HG02852 (cell line): ENCODE measurements at regions not wholly inside any gene's neighbourhood (a gene's known extent, or its start where the extent isn't known, plus 50 kb on each side); places are given as distances from the start of the nearest gene placed in this dataset.
"Not testable (repeated sequence)": the region's sequence is repeated elsewhere in the genome, so short reads cannot be mapped to it uniquely, and the experiment has no call there.

Source experiments
- ATAC-seq: cut with Tn5 transposase; IDR thresholded peaks from one replicate; pipeline ENCODE4 v1.9.1; 2021; ENCODE audit warnings: mild to moderate bottlenecking, moderate library complexity; ENCODE audit not compliant: unreplicated experiment

DNA sequence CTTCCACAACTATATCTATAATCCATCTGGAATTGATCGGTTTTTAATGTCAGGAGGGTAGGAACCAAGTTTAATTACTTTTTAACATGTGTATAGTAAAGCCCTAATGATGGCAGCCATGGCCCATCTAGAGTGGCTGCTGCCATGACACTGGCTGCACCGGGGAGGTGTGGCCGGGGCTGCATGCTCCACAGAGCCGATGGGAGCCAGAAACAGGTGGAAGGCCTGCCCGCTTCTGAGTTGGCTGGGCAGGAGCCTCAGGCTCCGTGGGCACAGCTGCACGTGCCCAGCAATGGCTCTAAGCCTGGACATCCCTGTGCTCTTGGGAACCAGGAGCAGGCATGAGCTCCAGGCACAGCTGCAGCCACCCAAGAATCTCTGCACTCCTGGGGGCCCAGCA is 73.0 kb downstream of the GBP6 start:
- no peak for ATAC-seq

DNA sequence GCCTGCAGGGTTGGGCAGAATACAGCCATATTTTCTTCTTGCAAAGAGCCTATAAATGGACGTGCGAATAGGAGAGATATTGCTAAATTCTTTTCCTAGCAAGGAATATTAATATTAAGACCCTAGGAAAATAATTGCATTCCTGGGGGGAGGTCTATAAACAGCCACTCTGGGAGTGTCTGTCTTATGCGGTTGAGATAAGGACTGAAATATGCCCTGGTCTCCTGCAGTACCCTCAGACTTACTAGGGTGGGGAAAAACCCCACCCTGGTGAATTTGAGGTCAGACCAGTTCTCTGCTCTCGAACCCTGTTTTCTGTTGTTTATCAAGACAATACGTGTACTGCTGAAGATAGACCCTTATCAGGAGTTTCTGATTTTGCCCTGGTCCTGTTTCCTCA is 74.4 kb downstream of the GBP6 start:
- not testable (repeated sequence) for ATAC-seq

DNA sequence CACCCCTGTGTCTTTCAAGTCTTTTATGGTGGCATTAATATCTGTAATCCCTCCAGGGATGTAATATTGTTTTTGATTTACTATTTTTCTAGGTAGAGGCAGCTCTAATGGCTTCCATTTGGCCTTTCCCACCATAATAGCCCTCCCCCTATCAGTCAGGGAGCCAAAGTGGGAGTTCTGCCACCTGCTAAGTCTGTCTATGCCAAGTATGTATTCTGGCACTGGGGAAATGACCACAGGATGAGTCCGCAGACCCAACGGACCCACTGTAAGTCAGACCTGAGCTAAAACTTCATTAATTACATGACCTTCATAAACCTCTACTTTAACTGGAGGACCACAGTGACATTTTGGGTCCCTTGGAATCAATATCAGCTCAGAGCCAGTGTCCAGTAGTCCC is 77.1 kb downstream of the GBP6 start:
- ATAC-seq = no peak

DNA sequence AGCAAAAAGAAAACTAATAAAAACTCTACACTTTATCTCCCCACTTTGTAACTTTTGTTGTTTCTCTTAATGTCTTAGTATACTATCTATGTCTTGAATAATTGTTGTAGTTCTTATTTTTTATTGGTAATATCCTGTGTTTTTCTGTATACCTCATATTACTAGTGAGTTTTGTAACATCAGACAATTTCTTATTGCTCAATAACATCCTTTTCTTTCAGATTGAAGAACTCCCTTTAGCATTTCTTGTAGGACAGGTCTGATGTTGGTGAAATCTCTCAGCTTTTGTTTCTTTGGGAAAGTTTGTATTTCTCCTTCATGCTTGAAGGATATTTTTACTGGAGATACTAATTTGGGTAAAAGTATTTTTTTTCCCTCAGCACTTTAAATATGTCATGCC is 79.8 kb upstream of the LRRC8B start:
- no peak for ATAC-seq

DNA sequence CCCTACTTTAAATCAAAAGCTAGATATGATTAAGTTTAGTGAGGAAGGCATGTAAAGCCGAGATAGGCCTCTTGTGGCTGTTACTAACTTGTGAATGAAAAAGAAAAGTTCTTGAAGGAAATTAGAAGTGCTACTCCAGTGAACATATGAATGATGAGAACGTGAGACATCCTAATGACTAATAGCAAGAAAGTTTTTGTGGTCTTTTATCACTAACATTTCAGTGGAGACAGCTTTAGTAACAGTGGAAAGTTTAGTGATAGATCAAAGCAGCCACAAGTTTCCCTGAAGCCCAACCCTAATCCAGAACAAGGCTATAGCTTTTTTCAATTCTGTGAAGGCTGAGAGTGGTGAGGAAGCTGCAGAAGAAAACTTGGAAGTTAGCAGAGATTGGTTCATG is 73.6 kb upstream of the LRRC8B start:
- peak; percentile 69 for ATAC-seq

DNA sequence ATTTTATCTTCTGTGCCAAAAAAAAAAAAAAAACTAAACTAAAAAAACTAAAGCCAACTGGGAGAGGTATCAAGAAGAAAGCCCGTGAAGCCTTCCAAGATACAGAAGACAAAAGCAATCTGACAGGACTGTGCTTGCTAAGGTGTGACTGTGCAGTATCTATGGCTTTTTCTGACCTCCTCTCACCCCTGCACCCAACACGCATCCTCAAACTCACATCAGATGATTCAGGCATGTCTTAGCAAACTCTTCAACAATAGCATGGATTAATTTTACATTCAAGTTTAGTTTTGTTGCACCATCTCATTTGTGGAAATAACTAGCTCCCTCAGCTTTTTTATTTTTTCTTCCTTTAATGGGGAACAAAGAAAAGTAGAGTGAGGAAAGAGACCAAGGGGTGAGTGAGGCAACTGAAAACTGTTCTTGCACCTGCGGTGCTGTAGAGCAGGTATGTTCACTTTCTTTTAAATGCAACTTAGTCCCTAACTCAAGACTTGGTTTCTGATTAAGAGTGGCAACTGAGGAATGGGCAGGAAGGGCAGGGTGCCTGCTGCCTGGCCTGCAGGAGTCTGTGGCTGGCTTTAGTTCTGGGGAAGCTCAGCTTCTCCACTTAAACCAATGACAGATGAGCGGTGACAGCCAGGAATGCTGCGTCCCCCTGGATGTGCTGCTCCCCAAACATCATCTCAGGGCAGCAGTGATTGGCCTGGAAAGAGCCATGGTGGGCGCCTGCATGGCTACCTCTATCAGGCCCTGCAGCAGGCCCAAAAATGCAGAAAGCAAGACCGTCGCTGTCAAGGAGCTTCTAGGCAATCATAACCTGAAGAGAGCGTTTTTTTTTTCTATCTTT is 71.3 kb upstream of the LRRC8B start:
- no peak for ATAC-seq

DNA sequence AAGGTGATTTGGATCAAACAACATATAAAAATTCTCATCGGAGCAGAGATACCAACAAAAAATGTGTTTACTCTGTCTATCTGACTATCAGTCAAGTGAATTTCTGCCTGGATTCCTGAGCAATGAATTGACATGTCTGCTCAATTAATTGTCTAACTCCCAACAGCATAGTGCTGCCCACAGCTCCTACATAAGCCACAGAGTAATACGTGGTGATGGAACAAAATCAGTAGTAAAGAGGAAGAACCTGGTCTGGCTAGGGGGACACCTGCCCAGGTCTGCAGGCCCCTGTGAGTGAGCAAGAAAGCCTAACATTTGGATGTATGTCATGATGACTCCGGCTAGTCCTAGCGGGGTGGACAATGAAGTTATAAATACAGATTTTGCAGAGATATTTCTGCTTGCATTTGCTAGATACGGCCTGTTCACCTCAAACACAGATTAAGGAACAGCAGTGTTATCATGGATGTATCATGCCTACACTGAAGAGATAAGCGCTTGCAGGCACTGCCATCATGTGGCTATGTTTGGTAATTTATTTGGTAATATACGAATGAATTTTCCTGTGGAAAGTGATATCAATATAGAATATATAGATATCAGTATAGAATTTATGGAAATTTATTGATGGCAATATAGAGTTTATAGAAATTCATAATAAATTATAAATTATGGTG is 69.6 kb upstream of the LRRC8B start:
- ATAC-seq = no peak

DNA sequence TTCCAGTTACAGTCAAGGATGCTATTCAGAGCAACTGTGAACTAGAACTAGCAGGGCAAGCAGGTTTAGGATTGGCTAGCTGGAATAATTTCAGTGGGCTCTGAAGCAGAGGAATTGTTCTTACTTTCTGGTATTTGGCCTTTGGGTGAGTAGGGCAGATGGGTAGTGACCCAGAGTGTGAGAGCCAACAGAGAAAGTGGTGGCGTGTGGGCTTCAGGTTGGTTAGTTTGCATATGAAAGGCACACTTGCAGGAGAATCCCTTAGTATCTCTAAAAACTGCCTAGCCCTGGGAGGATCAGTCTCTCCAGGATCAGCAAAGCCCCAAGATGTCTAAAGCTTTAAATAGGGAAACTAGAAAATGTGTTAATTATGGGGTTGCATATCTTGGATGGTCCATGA is 67.6 kb upstream of the LRRC8B start:
- ATAC-seq = no peak

DNA sequence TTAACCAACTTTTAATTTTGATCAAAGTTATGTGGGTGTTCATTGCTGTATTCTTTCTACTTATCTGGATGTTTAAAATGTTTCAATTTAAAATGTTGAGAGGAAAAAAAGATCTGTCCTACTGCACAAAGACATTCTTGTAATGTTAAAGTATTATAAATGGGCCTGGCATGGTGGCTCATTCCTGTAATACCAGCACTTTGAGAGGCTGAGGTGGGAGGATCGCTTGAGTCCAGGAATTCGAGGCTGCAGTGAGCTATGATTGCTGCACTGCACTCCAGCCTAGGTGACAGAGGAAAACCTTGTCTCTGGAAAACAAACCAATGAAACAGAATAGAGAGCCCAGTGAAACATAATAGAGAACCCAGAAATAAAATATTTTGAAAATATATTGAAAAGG is 65.5 kb upstream of the LRRC8B start:
- ATAC-seq = no peak

DNA sequence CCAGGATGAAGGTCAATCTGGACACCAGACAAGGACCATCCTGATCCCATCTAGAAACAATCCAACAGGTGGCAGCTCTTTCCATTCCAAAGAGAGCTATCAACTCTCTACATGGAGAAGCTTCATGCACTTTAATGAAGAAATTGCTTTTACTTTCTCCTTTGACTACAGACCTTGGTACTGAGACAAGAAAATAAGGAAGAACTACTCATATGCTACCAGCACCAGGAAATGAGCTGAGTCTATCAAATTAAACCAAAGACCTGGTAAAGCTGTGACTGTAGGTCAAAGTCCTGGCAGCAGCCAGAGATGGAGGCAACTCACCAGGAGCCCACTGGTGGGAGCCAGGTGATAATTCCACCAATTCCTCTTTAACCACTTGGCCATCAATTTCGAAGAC is 64.3 kb upstream of the LRRC8B start:
- no peak for ATAC-seq

DNA sequence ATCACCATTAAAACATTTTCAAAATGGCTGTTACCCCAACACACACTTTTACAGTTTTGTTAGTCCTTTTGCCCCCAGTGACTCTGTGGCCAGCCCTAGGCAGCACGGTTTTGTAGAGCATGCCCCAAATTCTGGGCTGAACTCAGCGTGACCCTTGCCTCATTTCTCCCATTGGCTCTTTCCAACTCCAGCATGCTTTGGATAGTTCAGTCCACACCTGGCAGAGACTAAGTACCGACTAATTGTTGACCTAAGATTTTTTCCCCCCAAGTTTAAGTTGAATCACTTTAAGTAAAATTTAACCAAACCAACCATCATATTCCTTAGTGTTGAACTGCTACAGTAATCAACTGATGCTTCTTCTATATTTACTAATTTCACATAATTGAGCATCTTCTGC is 62.4 kb upstream of the LRRC8B start:
- ATAC-seq = no peak

DNA sequence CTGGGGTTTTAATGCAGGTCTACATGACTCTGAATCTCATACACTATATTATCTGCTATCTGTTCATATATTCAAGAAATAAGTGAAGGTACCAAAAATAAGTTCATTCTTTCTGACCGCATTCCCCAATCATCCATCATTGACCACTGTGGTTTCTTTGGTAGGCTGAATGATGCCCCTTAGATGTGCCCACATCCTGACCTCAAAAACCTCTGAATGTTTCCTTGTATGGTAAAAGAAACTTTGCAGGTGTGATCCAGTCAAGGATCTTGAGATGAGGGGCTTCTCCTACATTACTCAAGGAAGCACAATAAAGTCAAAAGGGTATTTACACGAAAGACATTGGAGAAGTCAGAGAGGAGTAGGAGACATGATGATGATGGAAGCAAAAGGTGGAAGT is 60.6 kb upstream of the LRRC8B start:
- no peak for ATAC-seq

DNA sequence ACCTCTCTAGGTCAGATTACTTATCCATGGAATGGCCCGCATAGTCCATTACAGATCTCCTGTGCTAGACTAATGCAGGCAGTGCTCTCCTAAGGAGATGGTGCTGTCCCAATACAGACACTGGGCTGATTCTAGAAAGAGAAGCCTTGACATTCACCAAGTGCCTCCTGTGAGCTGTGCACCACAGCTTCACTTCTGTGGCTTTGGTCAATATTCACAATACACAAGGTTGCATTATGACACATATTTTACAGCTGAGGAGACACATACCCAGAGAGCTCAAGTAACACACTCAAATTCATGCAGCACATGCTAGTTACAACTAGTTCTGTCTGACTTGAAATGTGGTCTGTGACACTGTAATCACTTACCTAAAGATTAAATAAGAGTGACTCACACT is 59.4 kb upstream of the LRRC8B start:
- ATAC-seq = peak; percentile 73

DNA sequence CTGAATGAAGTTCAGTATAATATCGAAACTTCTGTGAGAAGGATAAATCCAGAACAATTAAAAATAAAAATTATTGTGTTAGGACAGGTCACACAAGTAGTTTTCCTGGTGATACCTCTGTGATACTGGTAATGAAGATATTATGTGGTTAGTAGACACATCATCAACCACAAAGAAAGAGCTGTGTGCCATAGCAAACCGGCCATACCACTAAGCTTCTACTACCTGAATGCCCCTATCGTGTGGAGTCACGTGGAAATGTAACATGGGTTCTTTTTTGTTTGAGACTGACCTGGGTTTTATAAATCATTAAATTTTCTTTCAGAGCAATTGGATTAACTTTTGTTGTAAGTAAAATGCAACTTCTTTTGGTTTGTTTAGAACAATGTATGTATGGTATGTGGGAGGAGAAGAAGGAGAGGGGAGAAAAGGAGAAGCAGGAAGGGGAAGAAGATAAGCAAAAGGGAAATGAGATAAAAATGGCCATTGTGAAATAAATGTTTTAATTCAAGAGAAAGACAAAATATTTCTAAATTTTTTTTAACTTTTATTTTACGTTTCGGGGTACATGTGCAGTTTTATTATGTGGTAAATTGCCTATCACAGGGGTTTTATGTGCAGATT is 58.2 kb upstream of the LRRC8B start:
- no peak for ATAC-seq

DNA sequence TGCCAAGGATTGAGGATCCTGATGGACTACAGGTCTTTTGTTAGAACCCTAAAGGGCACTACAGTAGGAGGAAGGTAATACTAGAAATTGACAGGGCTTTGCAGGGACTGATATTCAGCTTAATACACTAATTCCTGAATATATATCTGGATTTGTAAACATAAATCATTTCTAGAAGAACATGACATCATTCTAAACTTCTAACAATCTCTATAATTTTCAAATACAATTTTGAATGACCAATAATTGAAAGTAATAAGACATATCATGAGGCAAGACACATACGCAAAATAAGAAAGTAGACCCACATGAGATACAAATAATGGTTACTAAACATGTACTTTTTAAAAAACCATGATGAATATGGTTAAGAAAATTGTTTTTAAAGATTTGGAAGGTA is 52.4 kb upstream of the LRRC8B start:
- ATAC-seq = no peak

DNA sequence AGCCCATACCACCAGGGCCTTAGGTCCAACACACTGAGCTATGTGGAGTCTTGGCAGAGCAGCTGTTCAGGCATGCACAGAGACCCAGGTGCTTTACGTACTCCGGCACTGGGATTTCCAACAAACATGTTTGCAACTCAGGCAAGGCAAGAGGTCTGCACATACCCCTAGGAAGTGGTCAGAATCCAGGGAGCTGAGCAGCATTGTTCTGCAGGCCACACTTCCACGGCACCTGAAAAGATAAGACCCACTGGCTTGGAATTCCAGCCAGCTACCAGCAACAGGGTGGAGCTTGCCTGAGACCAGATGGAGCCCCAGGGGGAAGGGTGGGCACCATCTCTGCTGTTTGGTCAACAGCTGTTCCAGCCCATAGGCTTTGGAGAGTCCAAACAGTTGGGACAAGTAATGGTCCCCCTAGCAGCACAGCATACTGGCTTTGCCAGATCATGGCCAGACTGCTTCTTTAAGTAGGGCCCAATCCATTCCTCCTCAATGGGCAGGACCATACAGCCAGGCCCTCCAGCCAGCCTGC is 51.7 kb upstream of the LRRC8B start:
- no peak for ATAC-seq
